HG02759 (cell line): ENCODE measurements at regions not wholly inside any gene's neighbourhood (a gene's known extent, or its start where the extent isn't known, plus 50 kb on each side); places are given as distances from the start of the nearest gene placed in this dataset.
"Not testable (repeated sequence)": the region's sequence is repeated elsewhere in the genome, so short reads cannot be mapped to it uniquely, and the experiment has no call there.

ENCODE experiments used
- ATAC-seq: cut with Tn5 transposase; IDR thresholded peaks from one replicate; pipeline ENCODE4 v1.9.1; 2021; ENCODE audit warnings: mild to moderate bottlenecking, moderate library complexity; ENCODE audit not compliant: unreplicated experiment

DNA sequence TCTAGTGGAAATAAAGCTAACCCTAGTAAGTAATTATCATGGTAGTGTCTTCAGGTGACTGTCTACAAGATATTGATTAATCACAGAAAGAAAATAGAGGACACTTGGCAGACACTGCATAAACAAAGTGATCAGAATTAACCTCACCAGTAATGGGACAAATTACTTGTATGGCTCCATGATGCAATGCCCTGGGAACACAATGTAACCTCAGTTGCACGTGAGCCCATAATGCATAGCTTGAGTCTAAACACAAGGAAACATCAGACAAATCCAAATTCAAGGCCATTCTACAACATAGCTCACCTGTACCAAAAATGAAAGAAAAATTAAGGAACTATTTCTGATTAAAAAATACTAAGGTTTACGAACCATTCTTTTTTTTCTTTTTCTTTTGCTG, 92.4 kb upstream of the SSTR4 start:
- ATAC-seq: no peak

DNA sequence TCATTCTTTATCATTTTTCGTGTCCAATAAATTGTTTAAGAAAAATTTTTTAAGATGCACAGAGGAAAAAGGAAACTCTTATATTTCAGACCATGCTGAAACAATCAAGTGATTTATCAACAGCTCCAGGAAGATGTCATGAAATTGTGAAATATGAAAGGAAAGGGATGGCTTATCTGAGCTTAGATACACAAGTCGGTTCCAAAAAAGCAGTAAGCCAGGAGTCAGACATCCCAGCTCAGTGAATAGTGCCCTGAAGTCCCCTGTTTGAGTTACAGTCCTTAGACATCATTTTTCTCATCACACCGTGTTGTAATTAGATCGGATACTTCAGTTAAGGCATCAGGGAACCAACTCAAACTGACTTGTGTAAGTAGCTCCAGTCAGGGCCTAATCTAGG, 91.0 kb upstream of the SSTR4 start:
- ATAC-seq: no peak

DNA sequence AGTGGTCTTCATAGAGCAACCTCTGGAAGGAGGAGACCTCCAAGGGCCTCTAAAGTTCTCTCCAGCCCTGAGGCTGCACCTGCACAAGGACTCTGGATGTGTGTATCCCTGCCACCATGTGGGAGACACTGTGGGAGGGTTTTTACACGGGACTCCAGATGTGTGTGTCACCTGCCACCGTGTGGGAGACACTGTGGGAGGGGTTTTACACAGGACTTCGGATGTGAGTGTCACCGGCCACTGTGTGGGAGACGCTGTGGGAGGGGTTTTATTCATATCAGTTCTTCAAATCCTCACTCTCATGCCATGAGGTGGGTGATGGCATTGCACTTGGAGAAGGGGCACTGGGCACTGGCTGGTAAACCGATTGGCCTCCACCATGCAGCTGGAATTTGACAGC, 90.2 kb upstream of the SSTR4 start:
- no peak for ATAC-seq

DNA sequence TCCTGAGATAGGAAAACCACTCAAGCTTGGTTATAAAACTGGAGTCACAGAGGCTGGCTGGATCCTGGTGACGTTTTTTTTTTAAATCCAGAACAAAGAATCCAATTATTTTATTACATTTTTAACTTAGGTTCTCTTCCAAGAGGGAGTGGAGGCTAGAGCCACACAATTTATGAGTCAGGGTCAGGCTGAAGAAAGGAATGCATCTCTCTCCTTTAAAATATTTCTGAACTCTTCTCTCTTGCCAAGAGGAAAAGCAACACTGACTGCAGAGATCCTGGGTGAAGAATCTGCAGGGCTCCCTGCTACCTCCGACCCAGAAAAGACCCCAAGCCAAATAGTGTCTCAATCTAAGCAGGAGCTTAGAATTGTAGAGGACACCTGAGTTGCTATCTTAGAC, 88.5 kb upstream of the SSTR4 start:
- ATAC-seq: no peak

DNA sequence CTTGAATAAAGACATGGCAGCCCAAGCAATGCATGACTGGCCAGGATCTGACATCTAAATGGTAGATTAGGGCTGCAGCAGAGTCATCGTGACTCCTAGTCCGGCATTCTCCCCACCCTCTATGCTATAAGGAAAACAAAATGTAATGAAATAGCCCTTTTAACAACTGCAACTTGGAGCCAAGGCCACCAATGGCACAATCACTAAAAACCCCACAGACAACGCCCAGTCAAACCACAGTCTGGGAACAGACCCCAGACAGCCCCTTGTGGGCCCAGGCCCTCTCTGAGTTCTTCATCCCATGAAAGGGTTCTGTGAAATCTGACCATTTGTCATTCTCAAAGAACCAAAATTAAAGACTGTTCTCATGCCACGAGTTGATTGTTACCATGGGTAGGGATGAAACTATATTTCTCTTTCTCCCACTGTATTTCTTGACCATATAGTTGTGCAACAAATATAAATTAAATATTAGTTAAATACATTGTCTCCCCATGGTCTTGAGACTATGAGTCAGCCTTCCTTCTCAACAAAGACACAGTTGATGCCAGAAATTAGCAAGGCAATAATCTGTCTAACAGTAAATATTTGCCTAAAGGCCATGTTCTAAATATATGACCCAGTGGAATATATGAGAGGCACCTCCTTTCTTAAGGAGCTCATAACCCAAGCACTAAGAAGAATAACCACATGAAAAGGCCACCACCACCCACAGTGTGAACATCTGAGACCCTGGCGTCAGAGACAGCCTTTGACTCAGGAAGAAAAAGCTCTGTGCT, 85.6 kb upstream of the SSTR4 start:
- no peak for ATAC-seq

DNA sequence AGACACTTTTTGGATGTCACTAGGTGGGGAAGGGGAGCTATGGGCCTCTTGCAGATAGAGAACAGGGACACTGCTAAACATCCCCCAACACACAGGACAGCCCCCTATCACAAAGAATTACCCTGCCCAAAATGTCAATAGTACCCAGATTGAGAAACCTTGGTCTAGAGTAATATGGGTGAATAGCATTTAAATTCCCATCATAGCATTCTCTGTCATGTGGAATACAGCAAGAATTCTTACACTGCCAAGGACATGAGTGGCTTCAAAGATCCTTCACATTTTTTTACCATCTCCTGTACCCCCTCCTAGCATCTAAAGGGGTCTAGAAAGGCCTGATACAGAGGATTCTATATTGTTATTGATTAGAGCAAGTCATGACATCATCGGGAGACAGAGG, 83.1 kb upstream of the SSTR4 start:
- no peak for ATAC-seq

DNA sequence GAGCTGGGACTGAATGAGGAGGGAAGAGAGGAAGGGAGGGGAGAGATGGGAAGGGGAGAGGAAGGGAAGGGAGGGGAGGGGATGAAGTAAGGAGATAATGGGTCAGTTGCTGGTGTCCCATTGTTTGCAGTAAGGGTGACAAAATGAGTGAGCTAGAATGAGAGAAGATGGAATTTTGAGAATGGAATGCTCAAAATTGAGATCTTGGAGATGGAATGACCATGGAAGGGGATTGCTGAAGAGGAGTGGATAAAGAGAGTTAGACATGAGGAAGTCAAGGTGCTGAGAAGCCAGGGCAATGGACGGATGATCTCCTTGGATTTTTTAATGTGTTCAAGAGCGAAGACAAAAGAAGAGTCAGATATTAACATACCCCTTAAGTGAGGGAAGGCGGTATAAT, 80.5 kb upstream of the SSTR4 start:
- ATAC-seq: no peak

DNA sequence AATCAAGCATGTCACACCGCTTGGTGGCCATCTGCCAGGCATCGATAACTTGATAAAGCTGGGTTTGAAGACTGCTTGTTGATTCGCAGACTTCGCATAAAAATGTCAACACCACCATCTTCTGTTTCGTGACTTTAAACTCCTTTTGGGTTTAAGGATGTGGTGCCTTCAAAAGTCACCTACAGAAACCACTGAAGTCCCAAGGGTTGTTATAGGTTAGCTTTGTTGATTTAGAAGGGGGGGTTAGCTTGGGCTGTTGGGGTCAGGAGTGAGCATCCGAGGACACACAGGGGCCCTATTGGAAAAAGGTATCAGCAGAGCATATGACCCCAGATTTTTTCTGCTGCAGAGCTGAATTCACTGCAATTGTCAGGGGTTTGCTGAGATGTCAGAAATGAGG, 76.7 kb upstream of the SSTR4 start:
- no peak for ATAC-seq

DNA sequence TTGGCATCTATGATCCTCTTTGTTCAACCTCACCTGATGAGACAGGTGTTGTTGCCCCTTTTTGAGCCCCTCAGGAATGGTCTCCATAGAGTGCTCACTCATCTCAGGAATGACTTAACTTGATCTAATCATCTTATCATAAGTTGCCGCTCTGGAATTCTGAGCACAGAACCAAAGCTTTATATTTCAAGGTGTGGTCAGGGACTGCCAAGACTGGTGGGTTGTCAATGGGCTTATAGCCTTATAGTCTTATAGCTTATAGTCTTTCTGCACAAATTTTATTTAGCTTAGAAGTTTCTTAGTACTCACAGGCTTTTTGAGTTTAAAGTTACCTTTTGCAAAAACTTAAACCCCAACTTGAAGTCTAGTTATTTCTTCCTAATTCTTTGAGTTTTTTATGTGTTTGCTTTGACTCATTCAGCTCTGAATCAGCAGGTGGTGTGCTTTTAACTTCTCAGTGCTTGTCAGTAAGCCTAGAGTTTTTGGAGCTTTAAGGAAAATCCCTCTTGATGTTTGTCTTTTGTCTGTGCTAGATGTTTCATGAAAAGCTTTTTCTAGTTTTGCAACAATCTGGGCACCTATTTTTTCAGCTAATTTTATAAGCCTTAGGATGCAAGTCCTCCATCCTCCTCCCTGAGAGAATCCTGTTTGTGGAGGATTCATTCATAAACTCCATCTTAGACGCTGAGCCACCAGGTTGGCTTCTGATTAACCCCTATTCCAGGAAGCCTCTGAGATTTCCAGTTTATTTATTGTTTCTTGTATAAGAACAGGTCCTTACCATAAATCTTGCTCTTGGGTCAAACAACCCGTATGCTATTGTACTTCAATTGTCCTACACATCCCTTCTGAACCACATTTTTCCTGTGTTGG, 72.3 kb upstream of the SSTR4 start:
- ATAC-seq: no peak

DNA sequence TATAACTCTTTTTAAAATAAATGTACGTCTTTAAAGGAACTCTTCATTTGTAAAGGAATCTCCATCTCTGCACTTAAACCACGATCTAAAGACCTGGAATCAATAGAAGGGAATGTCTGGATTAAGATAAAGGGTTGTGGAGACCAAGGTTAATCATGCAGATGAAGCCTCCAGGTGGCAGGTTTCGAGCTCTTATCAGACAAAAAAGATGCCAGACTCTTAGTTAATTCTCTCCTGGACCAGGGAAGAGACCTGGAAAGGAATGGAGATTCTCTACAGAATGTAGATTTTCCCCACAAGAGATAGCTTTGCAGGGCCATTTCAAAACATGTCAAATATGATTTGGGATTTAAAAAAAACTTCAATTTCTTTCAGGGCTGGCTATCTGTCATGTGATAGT, 71.5 kb upstream of the SSTR4 start:
- no peak for ATAC-seq

DNA sequence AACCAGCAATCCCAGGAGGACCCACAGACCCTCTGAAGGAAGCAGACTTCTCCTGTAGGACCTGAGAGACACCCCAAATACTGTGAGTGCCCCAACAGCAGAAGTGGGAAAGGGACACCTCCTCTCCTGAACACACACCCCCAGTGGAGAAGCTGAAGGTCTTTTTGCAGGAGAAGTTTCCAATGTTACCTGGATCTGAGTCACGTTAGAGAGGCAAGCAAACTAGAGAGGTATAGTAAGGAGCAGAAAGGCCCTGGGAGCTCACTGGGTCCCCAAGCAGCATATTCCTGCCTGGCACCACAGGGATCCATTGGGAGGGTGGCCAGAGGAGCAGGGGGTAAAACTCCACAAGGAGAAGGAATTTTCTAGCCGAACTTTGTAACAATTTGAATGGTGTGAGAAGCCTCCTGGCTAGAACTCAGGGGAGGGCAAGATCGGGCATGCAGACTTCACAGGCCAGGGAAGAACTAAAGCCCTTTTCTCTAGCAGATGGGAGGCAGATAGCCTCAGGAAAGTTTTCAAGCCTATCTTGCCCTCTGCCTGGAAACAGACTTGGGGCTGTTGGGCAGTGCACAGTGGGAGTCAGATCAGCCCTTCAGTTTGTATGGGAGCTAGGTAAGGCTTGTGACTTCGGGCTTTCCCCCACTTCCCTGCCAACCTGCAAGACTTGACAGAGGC, 68.2 kb upstream of the SSTR4 start:
- no peak for ATAC-seq

DNA sequence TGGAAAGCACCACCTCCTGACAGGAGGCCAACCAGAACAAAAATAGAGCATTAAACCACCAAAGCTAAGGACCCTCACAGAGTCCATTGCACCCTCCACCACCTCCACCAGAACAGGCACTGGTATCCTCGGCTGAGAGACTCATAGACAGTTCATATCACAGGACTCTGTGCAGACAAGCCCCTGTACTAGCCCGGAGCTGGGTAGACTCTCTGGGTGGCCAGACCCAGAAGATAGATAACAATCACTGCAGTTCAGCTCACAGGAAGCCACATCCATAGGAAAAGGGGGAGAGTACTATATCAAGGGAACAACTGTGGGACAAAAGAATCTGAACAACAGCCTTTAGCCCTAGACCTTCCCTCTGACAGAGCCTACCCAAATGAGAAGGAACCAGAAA, 67.4 kb upstream of the SSTR4 start:
- ATAC-seq: not testable (repeated sequence)

DNA sequence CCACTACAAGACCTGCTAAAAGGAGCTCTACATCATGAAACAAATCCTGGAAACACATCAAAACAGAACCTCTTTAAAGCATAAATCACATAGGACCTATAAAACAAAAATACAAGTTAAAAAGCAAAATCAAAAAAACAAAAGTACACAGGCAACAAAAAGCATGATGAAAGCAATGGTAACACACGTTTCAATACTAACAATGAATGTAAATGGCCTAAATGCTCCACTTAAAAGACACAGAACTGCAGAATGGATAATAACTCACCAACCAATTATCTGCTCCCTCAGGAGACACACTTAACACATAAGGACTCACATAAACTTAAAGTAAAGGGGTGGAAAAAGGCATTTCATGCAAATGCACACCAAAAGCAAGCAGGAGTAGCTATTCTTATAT, 66.1 kb upstream of the SSTR4 start:
- ATAC-seq: not testable (repeated sequence)

DNA sequence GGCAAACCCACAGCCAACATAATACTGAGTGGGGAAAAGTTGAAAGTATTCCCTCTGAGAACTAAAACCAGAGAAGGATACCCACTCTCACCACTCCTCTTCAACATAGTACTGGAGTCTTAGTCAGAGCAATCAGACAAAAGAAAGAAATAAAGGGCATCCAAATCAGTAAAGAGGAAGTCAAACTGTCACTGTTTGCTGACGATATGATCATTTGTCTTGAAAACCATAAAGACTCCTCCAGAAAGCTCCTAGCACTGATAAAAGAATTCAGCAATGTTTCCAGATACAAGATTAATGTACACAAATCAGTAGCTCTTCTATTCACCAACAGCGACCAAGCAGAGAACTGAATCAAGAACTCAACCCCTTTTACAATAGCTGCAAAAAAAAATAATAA, 64.0 kb upstream of the SSTR4 start:
- not testable (repeated sequence) for ATAC-seq

DNA sequence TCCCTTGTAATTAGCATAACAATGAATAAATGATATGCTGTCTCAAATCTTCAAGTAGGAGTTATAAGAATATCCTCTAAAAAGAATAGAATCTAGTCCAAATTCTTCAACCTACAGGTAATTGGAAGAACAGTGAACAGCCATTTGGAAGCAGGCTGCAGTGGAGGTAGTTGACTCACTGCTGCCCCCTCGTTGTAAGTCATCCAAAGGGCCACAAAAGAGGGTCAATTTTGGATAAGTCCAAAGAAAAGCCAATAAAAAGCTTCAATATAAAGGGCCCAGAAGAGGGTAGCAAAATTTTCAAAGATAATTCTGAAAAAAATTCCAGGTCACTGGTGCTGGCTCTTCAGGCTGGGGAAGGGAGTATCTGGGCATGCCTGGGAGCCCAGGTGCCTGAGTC, 60.8 kb upstream of the SSTR4 start:
- no peak for ATAC-seq

DNA sequence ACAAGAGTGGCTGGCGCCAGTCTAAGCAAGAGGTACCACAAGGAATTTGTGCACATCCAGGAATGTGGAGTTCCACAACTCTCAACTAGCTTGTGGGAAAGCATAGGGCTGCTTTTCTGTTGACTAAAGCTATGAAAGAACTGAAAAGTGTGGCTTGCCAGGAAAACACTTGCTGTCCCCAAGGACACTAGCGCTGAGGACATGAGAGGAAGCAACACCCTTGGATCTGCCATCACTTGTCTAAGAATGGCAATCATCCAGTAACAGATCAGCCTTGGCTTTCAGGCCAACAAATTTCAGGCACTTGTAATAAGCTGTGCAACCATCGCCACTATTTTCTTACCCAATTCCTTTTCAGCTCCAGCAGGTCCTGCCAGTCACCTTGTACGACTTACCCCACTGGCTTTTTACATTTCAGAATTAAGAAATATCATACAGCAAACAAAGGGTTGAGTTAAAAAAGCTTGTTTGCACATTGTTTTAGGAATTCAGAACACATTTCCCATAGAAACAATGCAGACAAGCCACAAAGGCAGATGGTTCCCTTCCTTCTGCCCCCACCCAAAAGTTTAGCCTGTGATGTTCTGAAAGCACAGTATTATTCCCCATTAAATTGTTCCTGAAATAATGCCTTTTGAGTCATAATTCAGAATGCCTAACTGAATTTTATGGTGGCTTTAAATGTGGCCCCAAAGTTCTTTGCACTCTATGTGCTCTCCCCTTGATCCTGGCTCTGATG, 57.9 kb upstream of the SSTR4 start:
- ATAC-seq: no peak

DNA sequence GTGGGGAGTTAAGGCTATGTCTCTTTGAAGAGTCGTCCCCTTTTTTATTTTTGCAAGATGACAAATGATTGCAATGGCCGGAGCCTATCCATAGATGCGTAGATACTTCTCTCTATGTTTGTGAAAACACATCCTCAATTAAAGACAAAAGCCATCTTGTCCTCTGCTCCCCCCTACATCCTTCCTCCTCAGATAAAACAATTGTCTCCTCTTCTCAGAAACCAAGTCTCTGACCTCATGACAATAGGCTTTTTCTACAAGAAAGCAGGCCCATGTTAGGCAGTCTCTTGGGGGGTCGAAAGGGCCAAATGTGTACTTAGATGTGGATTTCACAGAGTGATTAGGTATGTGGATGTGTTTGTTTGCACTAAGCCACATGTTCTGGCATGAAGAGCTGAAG, 51.1 kb upstream of the SSTR4 start:
- ATAC-seq: no peak

DNA sequence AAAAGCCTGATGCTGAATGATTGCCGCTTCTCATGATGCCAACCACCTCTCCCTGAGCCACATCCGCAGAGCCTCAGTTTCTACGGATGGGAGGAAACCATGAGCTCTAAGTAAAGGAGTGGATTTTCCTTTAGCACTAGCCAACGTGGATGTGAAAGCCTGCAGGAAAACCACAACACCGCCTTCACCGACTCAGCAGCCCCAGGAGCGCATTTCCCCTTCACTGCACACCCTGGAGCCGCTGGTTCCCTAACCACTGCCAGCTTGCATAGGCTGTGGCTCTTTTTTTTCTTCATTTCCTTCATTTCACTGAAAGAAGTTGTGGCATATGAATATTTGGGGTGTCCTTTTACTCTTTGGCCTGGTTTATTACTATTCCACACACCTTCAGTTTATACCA, 50.5 kb upstream of the SSTR4 start:
- no peak for ATAC-seq

DNA sequence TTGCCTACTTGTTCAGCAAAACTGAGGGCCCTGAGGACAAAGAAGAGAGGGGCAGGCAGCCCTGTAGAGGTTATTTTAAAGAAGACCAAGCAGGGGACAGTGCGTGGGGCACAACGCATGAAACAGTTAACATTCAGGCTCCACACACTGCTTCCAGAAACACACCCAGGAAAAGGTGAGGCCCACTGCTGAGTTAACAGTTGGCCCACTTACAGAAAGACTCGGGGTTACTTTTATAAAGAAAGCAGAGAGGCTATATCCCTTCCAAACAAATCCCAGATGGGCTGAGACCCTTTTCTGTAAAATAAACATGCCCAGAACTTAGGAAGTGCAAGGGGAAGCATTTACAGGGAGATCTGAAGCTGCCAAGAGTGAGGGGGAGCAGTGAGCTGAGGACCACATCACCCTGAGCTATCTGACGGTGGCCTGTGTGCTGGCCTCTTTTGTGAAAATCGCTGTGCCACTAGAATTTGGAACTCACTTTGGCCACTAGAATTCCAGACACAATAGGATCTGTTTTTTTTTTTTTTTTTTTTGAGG, 49.8 kb upstream of the SSTR4 start:
- no peak for ATAC-seq
